HUES48 (cell line): ENCODE measurements at regions not wholly inside any gene's neighbourhood (a gene's known extent, or its start where the extent isn't known, plus 50 kb on each side); places are given as distances from the start of the nearest gene placed in this dataset.

ENCODE experiments used
- H3K27ac ChIP-seq: one replicate; pipeline ENCODE4 v1.7.0; 2013; ENCODE audit warnings: low read depth, low read length, inconsistent platforms
- H3K27me3 ChIP-seq: 2 replicates; pipeline ENCODE4 v1.6.1; 2013; ENCODE audit warnings: mild to moderate bottlenecking, low read length; ENCODE audit not compliant: control insufficient read depth, insufficient read depth
- H3K36me3 ChIP-seq: 2 replicates; pipeline ENCODE4 v1.6.1; 2013; ENCODE audit warnings: low read length; ENCODE audit not compliant: control insufficient read depth, insufficient read depth
- H3K4me1 ChIP-seq: 2 replicates; pipeline ENCODE4 v1.6.1; 2013; ENCODE audit warnings: mild to moderate bottlenecking, low read length; ENCODE audit not compliant: control insufficient read depth, insufficient read depth
- H3K4me3 ChIP-seq: 2 replicates; pipeline ENCODE4 v1.5.1; 2013; ENCODE audit warnings: mild to moderate bottlenecking, low read depth, low read length
- H3K9ac ChIP-seq: 2 replicates; pipeline ENCODE4 v1.6.1; 2013; ENCODE audit warnings: mild to moderate bottlenecking, low read depth, low read length, moderate library complexity
- H3K9me3 ChIP-seq: 2 replicates; pipeline ENCODE4 v1.6.1; 2013; ENCODE audit warnings: low read length; ENCODE audit not compliant: control insufficient read depth, insufficient read depth

DNA sequence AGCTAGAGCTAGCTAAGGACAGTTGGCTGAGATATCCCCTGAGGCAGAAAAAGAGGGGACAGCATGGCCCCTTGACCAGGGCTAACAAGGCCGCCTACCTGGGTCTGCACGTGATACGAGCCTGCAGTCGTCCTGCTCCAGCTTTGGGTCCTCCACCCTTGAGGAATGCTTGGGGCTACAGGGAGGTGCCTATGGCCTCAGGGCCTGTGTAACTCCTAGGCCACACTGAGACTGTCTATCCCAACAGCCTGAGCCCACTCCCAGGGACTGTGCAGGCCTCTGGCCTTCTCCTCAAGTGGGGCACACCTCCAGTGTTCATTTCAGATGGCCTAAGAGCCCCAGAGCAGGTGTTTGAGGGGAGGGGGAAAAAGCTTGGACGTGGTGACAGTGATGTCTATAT lies 136.7 kb upstream of the SATB2 start:
- peaks cover 6% of the 10 kb centered on the region for H3K4me1 ChIP-seq
- no peaks in the 10 kb centered on the region for H3K9me3 ChIP-seq
- H3K36me3 ChIP-seq: no peaks in the 10 kb centered on the region
- H3K27ac ChIP-seq: no peak overlapping the region
- no peak overlapping the region for H3K9ac ChIP-seq
- H3K4me3 ChIP-seq: no peak overlapping the region
- H3K27me3 ChIP-seq: no peaks in the 10 kb centered on the region

DNA sequence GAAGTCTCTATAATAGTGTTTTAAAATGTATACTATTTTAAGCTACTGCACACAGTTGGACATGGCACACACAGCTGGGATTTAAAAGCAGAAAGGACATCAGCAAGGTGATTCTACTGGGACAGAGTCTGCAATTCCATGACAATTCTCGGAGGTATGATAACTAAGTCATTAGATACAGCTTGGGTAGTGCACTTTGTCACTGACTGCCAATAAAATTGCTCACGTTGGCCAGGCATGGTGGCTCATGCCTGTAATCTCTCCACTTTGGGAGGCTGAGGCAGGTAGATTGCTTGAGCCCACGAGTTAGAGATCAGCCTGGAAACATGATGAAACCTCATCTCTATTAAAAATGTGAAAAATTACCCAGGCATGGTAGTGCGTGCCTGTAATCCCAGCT lies 134.1 kb upstream of the SATB2 start:
- Histone ChIP-seq H3K27ac (no peak overlapping the region), H3K4me1 (peaks cover 20% of the 10 kb centered on the region), H3K27me3 (no peaks in the 10 kb centered on the region), H3K36me3 (no peaks in the 10 kb centered on the region), H3K4me3 (no peak overlapping the region), H3K9ac (no peak overlapping the region), H3K9me3 (no peaks in the 10 kb centered on the region)

- no peaks in the 10 kb centered on the region for H3K9me3 ChIP-seq
- no peaks in the 10 kb centered on the region for H3K27me3 ChIP-seq
- H3K4me1 ChIP-seq: peaks cover 20% of the 10 kb centered on the region
- no peaks in the 10 kb centered on the region for H3K36me3 ChIP-seq
- no peak overlapping the region for H3K9ac ChIP-seq
- H3K27ac ChIP-seq: no peak overlapping the region
- H3K4me3 ChIP-seq: no peak overlapping the region
Observed at GRCh38 chr2:199590321-199591203, 132.8 kb upstream of the SATB2 start.

DNA sequence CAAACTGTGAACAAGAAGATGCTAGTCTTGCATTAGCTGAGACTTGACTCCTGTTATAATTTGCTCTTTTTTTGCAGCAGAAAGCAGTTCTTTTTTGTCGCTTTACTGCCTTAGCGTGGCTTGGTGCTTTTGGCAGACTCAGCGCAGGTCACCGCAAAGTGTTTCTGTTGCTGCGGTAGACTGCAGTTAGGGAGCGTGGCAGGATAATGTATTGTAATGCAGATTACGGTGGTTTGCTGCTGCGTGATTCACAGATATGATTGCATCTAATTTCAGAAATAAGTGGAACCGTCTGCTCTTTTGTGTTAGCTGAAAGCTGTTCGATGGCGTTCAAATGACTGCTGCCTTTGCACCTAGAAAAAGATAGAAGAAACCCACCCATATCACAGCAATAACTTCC lies 131.6 kb upstream of the SATB2 start:
- Histone ChIP-seq H3K4me1 (peaks cover 20% of the 10 kb centered on the region), H3K27ac (no peak overlapping the region), H3K9me3 (no peaks in the 10 kb centered on the region), H3K4me3 (no peak overlapping the region), H3K27me3 (no peaks in the 10 kb centered on the region), H3K9ac (no peak overlapping the region), H3K36me3 (no peaks in the 10 kb centered on the region)

DNA sequence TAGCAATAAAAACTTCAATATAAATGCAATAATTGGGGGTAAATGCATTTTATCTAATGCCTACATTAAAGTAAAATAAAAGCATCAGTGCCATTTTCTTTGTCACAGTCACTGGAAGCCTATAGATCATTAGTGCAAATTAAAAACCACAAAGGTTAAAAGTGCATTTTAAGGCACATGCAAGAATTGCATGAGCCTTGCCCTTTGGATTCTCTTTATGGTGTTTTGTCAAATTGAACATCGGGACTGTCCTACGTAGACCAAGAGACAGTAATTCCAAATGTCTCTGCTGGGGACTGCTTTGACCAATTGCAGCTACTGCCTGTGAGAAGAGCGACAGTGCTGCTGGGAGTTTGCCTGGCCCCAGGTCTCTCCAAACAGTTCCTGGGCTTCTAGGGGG lies 130.3 kb upstream of the SATB2 start:
- H3K9ac ChIP-seq: no peak overlapping the region
- no peaks in the 10 kb centered on the region for H3K9me3 ChIP-seq
- H3K4me1 ChIP-seq: peaks cover 20% of the 10 kb centered on the region
- no peaks in the 10 kb centered on the region for H3K27me3 ChIP-seq
- no peaks in the 10 kb centered on the region for H3K36me3 ChIP-seq
- H3K4me3 ChIP-seq: no peak overlapping the region
- H3K27ac ChIP-seq: no peak overlapping the region

- Histone ChIP-seq H3K27ac (no peak overlapping the region), H3K27me3 (no peaks in the 10 kb centered on the region), H3K4me1 (peaks cover 32% of the 10 kb centered on the region), H3K9me3 (no peaks in the 10 kb centered on the region), H3K9ac (no peak overlapping the region), H3K4me3 (no peak overlapping the region), H3K36me3 (no peaks in the 10 kb centered on the region)
Observed at GRCh38 chr2:199586646-199587045, 128.9 kb upstream of the SATB2 start.

DNA sequence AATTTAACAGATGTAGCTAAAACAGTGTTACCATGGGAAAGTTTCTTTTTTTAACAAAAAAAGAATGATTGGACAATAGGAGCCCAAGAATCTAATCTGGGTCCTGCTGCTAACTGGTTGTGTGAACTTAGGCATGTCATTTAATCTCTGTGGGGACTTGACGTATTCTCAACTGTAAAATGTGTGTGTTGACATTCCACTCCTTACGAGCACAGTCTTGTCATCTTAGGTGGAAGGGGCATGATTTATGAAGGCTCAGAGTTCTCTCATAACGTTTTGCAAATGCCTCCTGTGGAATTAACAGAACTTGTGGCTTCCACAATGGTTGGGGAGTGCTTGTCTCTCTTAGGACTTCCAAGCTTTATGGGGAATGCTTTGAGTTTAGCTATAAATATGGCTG lies 125.9 kb upstream of the SATB2 start:
- Histone ChIP-seq H3K27me3 (no peaks in the 10 kb centered on the region), H3K27ac (no peak overlapping the region), H3K4me3 (no peak overlapping the region), H3K4me1 (peaks cover 28% of the 10 kb centered on the region), H3K36me3 (no peaks in the 10 kb centered on the region), H3K9me3 (no peaks in the 10 kb centered on the region), H3K9ac (no peak overlapping the region)

DNA sequence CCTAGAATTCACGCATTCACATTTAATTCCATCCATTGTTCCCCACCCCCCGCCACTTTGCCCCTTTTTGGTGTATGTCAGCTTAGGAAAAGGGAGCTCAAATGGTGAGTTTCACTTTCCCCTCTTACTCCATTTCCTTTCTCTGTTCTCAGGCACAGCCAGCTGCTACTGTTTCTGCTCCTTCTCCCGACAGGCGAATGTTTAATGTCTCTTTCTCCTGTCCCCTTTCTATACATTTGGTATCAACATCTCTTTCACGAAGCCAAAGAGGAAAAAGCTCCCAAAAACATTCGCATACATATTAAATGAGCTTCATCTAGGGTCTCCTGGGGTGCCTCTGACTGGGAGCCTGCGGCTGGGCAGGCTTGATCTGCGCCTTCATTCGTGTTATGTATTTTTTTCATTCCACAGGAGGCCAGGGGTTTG lies 124.2 kb upstream of the SATB2 start:
- Histone ChIP-seq H3K9me3 (no peaks in the 10 kb centered on the region), H3K9ac (peak overlapping the region; percentile 42), H3K4me3 (peak overlapping the region; percentile 51), H3K27me3 (no peaks in the 10 kb centered on the region), H3K27ac (peak overlapping the region; percentile 81), H3K36me3 (no peaks in the 10 kb centered on the region), H3K4me1 (peaks cover 22% of the 10 kb centered on the region)

DNA sequence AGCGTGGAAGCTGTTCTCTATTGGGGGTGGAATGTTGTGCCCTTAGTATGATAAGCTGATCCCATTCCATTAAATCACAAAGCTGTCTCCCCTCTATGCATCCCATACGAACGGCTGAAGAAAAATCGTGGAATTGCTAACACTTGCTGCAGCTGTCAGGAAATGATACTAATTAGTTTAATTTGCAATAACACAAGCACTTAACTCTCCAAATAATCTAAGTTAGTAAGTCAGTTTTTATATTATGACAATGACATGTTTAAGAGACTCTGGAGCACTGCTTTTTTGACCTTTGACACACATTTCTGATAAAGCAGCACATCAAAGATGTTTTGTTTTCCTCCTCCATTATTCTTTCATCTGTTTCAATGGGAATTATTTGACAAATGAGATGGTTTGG lies 123.7 kb upstream of the SATB2 start:
- Histone ChIP-seq H3K27me3 (no peaks in the 10 kb centered on the region), H3K9me3 (no peaks in the 10 kb centered on the region), H3K27ac (peak overlapping the region; percentile 81), H3K36me3 (no peaks in the 10 kb centered on the region), H3K4me3 (peak overlapping the region; percentile 51), H3K4me1 (peaks cover 22% of the 10 kb centered on the region), H3K9ac (no peak overlapping the region)

DNA sequence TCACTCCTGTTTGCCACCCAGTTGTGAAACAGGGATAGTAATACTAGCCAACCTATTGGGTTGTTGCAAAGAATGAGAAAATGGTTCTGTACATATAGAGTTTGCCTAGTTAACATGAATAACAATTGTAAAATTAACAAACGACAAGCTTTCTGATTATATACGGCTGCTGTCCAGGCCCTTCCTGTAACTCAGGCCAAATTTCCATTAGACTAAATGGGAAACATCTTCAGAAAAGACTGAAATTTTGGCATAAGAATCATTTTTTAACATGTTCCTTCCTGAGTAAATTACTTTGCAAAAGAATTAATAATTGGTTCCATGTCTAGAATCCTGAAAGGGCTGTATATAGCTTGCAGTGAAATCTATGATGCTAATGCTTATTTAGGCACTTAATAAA lies 117.7 kb upstream of the SATB2 start:
- Histone ChIP-seq H3K27ac (no peak overlapping the region), H3K9ac (no peak overlapping the region), H3K4me3 (no peak overlapping the region), H3K36me3 (no peaks in the 10 kb centered on the region), H3K4me1 (peaks cover 22% of the 10 kb centered on the region), H3K9me3 (no peaks in the 10 kb centered on the region), H3K27me3 (no peaks in the 10 kb centered on the region)

GRCh38 chr2:199572571-199572970 lies 114.8 kb upstream of the SATB2 start:
- Histone ChIP-seq H3K9ac (no peak overlapping the region), H3K4me1 (peaks cover 35% of the 10 kb centered on the region), H3K9me3 (no peaks in the 10 kb centered on the region), H3K4me3 (no peak overlapping the region), H3K27me3 (no peaks in the 10 kb centered on the region), H3K27ac (no peak overlapping the region), H3K36me3 (no peaks in the 10 kb centered on the region)
